GM23338 (cell line): ENCODE measurements at regions not wholly inside any gene's neighbourhood (a gene's known extent, or its start where the extent isn't known, plus 50 kb on each side); places are given as distances from the start of the nearest gene placed in this dataset.

Source experiments
- ATAC-seq: fragments of 200-7000 bp; cut with Tn5 transposase; 3 replicates; pipeline ENCODE4 v1.9.1; 2020
- DNase-seq: peaks from one replicate; pipeline ENCODE4 v3.0.0-alpha.2; 2015; ENCODE audit warnings: low spot score
- H2AFZ ChIP-seq: fragments of 200-600 bp; sonication (generic); 2 replicates; pipeline ENCODE4 v1.8.0; 2016; ENCODE audit warnings: antibody characterized with exemption, mild to moderate bottlenecking, moderate library complexity
- H3F3A ChIP-seq: fragments of 200-600 bp; sonication (generic); replicated peaks from 2 replicates; pipeline ENCODE4 v1.8.0; 2017; ENCODE audit warnings: antibody characterized with exemption, mixed run types, low read depth
- H3K27ac ChIP-seq: fragments of 200-600 bp; sonication (generic); 2 replicates; pipeline ENCODE4 v1.6.1; 2016; ENCODE audit warnings: low read depth
- H3K27me3 ChIP-seq: fragments of 200-600 bp; sonication (generic); 2 replicates; pipeline ENCODE4 v1.8.0; 2016; ENCODE audit warnings: mild to moderate bottlenecking, mixed run types, moderate library complexity; ENCODE audit not compliant: insufficient read depth
- H3K36me3 ChIP-seq: fragments of 200-600 bp; sonication (generic); 2 replicates; pipeline ENCODE4 v1.8.0; 2016; ENCODE audit warnings: mild to moderate bottlenecking; ENCODE audit not compliant: insufficient read depth
- H3K4me1 ChIP-seq: fragments of 200-600 bp; sonication (generic); 2 replicates; pipeline ENCODE4 v1.8.0; 2016; ENCODE audit warnings: mild to moderate bottlenecking, moderate library complexity; ENCODE audit not compliant: insufficient read depth
- H3K4me2 ChIP-seq: fragments of 200-600 bp; sonication (generic); 2 replicates; pipeline ENCODE4 v1.7.1; 2017; ENCODE audit warnings: mixed run types
- H3K4me3 ChIP-seq: fragments of 200-600 bp; sonication (generic); 2 replicates; pipeline ENCODE4 v1.6.1; 2016; ENCODE audit warnings: mixed run types
- H3K79me2 ChIP-seq: fragments of 200-600 bp; sonication (generic); replicated peaks from 2 replicates; pipeline ENCODE4 v1.8.0; 2017; ENCODE audit warnings: mild to moderate bottlenecking; ENCODE audit not compliant: insufficient read depth
- H3K9me2 ChIP-seq: fragments of 200-600 bp; sonication (generic); 2 replicates; pipeline ENCODE4 v1.8.0; 2017; ENCODE audit not compliant: insufficient read depth
- H4K20me1 ChIP-seq: fragments of 200-600 bp; sonication (generic); replicated peaks from 2 replicates; pipeline ENCODE4 v1.8.0; 2017; ENCODE audit warnings: mild to moderate bottlenecking; ENCODE audit not compliant: insufficient read depth
- H3K27ac Mint-ChIP-seq: 2 replicates; pipeline ENCODE4 v1.8.0; 2020; ENCODE audit warnings: inconsistent platforms, mild to moderate bottlenecking, moderate library complexity, mixed read lengths
- H3K27me3 Mint-ChIP-seq: 3 replicates; pipeline ENCODE4 v1.8.0; 2022; ENCODE audit warnings: low read depth, mild to moderate bottlenecking, moderate library complexity, mixed read lengths, inconsistent platforms; ENCODE audit not compliant: insufficient read depth, poor library complexity
- H3K36me3 Mint-ChIP-seq: 3 replicates; pipeline ENCODE4 v1.8.0; 2021; ENCODE audit warnings: low read depth, mild to moderate bottlenecking, inconsistent platforms, moderate library complexity, mixed read lengths
- H3K4me1 Mint-ChIP-seq: 3 replicates; pipeline ENCODE4 v1.8.0; 2020; ENCODE audit warnings: mild to moderate bottlenecking, inconsistent platforms, mixed read lengths
- H3K4me3 Mint-ChIP-seq: 3 replicates; pipeline ENCODE4 v1.8.0; 2021; ENCODE audit warnings: moderate library complexity, mild to moderate bottlenecking, inconsistent platforms, mixed read lengths
- H3K9me3 Mint-ChIP-seq: 3 replicates; pipeline ENCODE4 v1.8.0; 2020; ENCODE audit warnings: moderate library complexity, mild to moderate bottlenecking, inconsistent platforms, mixed read lengths
- CREB1 ChIP-seq: fragments of 250-450 bp; sonication (Bioruptor Pico); IDR thresholded peaks from 2 replicates; pipeline ENCODE4 v1.5.0; 2020; ENCODE audit warnings: low read depth, mild to moderate bottlenecking, moderate library complexity
- CTCF ChIP-seq, 2 experiments: fragments of 200-600 bp in 1 of 2; sonication (generic) in 1 of 2; conservative IDR thresholded peaks; 2 replicates each; pipeline versions ENCODE4 v1.5.1 to v1.6.1; 2016 to 2017; ENCODE audit warnings: antibody characterized with exemption in 2 of 2, low read depth in 2 of 2, mild to moderate bottlenecking in 2 of 2, moderate library complexity in 1 of 2
- EZH2 ChIP-seq: fragments of 200-600 bp; sonication (generic); IDR thresholded peaks from one replicate; pipeline ENCODE4 v1.8.0; 2017; ENCODE audit warnings: antibody characterized with exemption, mild to moderate bottlenecking, low read depth; ENCODE audit not compliant: unreplicated experiment
- JUNB ChIP-seq: IDR thresholded peaks from one replicate; pipeline ENCODE4 v1.6.1; 2016; ENCODE audit warnings: antibody characterized with exemption; ENCODE audit not compliant: unreplicated experiment
- NANOG ChIP-seq: IDR thresholded peaks from 2 replicates; pipeline ENCODE4 v1.6.1; 2016; ENCODE audit warnings: antibody characterized with exemption, borderline replicate concordance
- POLR2AphosphoS5 ChIP-seq: IDR thresholded peaks from 2 replicates; pipeline ENCODE4 v1.6.1; 2016; ENCODE audit warnings: antibody characterized with exemption, low read depth
- ZNF114 ChIP-seq: fragments of 250-450 bp; sonication (Bioruptor Pico); IDR thresholded peaks from 2 replicates; pipeline ENCODE4 v1.5.0; 2020; ENCODE audit warnings: mild to moderate bottlenecking, moderate library complexity
- ZNF331 ChIP-seq: fragments of 250-450 bp; sonication (Bioruptor Pico); IDR thresholded peaks from 2 replicates; pipeline ENCODE4 v1.5.0; 2020; ENCODE audit warnings: low read depth, mild to moderate bottlenecking, moderate library complexity
- ZNF462 ChIP-seq: fragments of 250-450 bp; sonication (Bioruptor Pico); IDR thresholded peaks from 2 replicates; pipeline ENCODE4 v1.5.0; 2020; ENCODE audit warnings: mild to moderate bottlenecking, moderate library complexity
- TF ChIP-seq, protein P1 (sequence below): IDR thresholded peaks from one replicate; pipeline ENCODE4 v1.6.1; 2018; ENCODE audit warnings: antibody characterized with exemption; ENCODE audit not compliant: unreplicated experiment

DNA sequence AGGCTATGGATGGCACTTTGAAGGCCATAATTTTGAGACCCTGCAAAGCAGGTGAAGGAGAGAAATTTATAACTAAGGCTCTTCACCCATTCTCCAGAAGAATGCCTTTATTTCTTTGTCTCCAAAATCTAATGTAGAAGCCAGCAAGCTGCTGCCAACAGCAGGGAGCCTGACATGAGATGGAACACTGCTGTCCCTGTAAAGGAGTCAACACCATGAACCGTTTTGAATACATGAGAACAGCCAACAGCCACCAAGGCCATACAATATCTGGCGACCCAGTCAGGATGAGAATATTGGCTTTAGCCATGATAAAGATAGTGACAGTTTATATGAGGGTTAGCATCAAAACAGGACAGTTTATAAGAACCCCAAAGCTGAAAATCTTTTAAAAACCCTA lies 121.2 kb upstream of the LIFR start (continued):
- TF ChIP-seq JUNB (no peak), ZNF331 (CRISPR knock-in tag) (no peak), CTCF (conservative IDR thresholded peaks at IDR 0.05; ENCODE audit: low read depth in 2 of 2) (no peak)
- TF ChIP-seq, protein P1, sequence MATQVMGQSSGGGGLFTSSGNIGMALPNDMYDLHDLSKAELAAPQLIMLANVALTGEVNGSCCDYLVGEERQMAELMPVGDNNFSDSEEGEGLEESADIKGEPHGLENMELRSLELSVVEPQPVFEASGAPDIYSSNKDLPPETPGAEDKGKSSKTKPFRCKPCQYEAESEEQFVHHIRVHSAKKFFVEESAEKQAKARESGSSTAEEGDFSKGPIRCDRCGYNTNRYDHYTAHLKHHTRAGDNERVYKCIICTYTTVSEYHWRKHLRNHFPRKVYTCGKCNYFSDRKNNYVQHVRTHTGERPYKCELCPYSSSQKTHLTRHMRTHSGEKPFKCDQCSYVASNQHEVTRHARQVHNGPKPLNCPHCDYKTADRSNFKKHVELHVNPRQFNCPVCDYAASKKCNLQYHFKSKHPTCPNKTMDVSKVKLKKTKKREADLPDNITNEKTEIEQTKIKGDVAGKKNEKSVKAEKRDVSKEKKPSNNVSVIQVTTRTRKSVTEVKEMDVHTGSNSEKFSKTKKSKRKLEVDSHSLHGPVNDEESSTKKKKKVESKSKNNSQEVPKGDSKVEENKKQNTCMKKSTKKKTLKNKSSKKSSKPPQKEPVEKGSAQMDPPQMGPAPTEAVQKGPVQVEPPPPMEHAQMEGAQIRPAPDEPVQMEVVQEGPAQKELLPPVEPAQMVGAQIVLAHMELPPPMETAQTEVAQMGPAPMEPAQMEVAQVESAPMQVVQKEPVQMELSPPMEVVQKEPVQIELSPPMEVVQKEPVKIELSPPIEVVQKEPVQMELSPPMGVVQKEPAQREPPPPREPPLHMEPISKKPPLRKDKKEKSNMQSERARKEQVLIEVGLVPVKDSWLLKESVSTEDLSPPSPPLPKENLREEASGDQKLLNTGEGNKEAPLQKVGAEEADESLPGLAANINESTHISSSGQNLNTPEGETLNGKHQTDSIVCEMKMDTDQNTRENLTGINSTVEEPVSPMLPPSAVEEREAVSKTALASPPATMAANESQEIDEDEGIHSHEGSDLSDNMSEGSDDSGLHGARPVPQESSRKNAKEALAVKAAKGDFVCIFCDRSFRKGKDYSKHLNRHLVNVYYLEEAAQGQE: no peak

- Histone ChIP-seq H3K4me3 (no peak overlapping the region), H3K4me1 (no peaks in the 10 kb centered on the region), H3K27me3 (no peaks in the 10 kb centered on the region), H4K20me1 (no peaks in the 10 kb centered on the region), H3F3A (no peaks in the 10 kb centered on the region), H3K79me2 (no peaks in the 10 kb centered on the region), H2AFZ (no peak overlapping the region), H3K36me3 (no peaks in the 10 kb centered on the region), H3K4me2 (no peak overlapping the region), H3K9me2 (0 out of 2 replicates have a peak, but pooled peaks cover 5% of the 10 kb centered on the region), H3K27ac (no peak overlapping the region)
- no peaks in the 10 kb centered on the region for H3K27me3 Mint-ChIP-seq
- H3K4me1 Mint-ChIP-seq: no peaks in the 10 kb centered on the region
- H3K36me3 Mint-ChIP-seq: no peaks in the 10 kb centered on the region
- ATAC-seq: no peak
- H3K4me3 Mint-ChIP-seq: no peak overlapping the region
- no peak for DNase-seq
- H3K27ac Mint-ChIP-seq: no peak overlapping the region
- no peak for TF ChIP-seq ZNF462 (CRISPR knock-in tag)
- TF ChIP-seq CTCF (conservative IDR thresholded peaks at IDR 0.05; ENCODE audit: low read depth in 2 of 2): no peak
- no peak for TF ChIP-seq EZH2
- TF ChIP-seq ZNF114: no peak
- no peak for TF ChIP-seq CREB1 (CRISPR knock-in tag)
- TF ChIP-seq NANOG: no peak
- no peak for TF ChIP-seq POLR2AphosphoS5
- no peaks in the 10 kb centered on the region for H3K9me3 Mint-ChIP-seq
Measured at GRCh38 chr5:38678076-38678475, 121.6 kb upstream of the LIFR start.
